ENCODE measurements at regions not wholly inside any gene's neighbourhood (a gene's known extent, or its start where the extent isn't known, plus 50 kb on each side); places are given as distances from the start of the nearest gene placed in this dataset.
"Not testable (repeated sequence)": the region's sequence is repeated elsewhere in the genome, so short reads cannot be mapped to it uniquely, and the experiment has no call there.

- DNase-seq (ENCODE audit: low read depth), result not testable (repeated sequence)
Observed at GRCh38 chr17:6373599-6373998, 61.3 kb downstream of the AIPL1 start.

- peak; percentile 12 for DNase-seq (ENCODE audit: low read depth)
Observed at GRCh38 chr17:6366221-6366666, 68.7 kb downstream of the AIPL1 start.

- DNase-seq (ENCODE audit: low read depth), result peak; percentile 63
Observed at GRCh38 chr17:6365200-6365943, 69.5 kb downstream of the AIPL1 start.

- peak; percentile 17 for DNase-seq (ENCODE audit: low read depth)
Observed at GRCh38 chr17:6361733-6362132, 73.2 kb downstream of the AIPL1 start.

- no peak for DNase-seq (ENCODE audit: low read depth)
Observed at GRCh38 chr17:6358131-6358530, 76.8 kb downstream of the AIPL1 start.

- no peak for DNase-seq (ENCODE audit: low read depth)
Observed at GRCh38 chr17:6356562-6356961, 78.4 kb downstream of the AIPL1 start.

- DNase-seq (ENCODE audit: low read depth), result no peak
Observed at GRCh38 chr17:6355196-6355595, 79.7 kb downstream of the AIPL1 start.

- no peak for DNase-seq (ENCODE audit: low read depth)
Observed at GRCh38 chr17:6352801-6353560, 81.9 kb downstream of the AIPL1 start.

DNA sequence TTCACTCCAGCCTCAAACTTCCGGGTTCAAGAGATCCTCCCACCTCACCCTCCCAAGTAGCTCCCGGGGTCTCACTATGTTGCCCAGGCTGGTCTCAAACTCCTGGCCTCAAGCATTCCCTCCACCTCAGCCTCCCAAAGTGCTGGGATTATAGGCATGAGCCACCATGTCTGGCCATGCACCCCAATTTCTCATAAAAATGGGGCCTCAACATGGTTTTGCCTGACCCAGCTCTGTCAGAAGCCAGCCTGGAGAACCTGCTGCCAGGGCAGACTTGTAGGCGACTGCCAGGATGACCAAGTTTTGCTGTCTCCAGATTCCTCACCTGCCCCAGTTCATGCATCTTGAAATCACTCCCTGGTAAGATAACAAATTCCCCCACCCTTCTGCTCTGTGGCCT is 82.9 kb downstream of the AIPL1 start:
- DNase-seq (ENCODE audit: low read depth), result no peak

DNA sequence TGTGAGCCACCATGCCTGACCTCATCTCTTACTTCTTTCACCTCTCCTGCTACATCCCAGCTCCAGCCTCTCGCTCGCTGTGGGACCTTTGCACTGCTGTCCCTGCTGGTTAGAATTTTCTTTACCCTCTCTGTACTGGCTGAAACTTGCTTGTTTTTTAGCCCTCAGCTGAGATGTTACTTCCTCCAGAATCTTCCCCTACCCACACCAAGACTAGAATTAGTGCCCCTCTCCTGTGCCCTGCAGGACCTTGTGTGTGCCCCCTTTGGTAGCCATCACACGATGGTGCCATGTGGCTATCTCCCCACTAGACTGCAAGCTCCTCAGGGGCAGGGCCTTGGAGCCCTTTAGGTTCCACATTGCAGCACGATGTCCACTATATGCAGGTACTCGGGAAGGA is 84.1 kb downstream of the AIPL1 start:
- DNase-seq (ENCODE audit: low read depth), result no peak

DNA sequence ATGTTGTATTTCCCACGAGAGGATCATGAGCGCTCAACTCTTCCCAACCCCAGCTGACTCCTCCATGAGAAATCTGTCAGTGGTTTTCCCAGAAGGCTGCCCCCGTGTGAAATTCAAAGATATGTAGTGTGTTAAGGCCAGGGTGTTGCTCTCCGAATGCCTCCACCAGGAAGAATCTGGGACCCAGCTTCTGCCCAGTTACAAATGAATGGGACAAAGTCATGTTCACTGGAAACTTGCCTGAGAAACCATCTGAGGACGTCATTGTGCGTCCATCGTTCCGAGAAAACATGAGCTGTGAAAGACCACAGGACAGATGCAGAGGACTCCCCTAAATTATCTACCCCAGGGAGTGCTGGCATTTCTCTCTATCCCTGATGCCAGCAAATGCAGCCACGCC is 86.0 kb downstream of the AIPL1 start:
- DNase-seq (ENCODE audit: low read depth), result no peak

DNA sequence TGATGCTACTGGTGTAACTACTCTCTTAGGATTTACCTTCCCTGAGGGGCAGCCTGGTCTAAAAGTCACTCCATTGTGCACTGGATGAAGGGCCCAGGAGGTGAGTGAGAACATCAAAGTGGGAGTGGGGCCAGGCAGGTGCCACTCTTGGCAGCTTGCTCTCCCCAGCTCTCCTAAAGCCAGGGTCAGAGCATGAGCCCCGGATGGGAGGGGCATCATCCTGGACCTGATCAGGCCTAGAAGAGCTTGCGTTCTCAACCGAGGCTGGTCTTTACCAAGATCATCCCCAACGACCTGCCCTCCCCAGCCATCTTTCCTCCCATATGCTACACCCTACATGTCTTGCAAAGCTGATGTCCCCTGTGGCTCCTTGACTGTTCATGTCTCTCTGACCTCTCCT is 87.1 kb downstream of the AIPL1 start:
- no peak for DNase-seq (ENCODE audit: low read depth)

GRCh38 chr17:6346986-6347385 is 87.9 kb downstream of the AIPL1 start:
- DNase-seq (ENCODE audit: low read depth), result no peak

DNA sequence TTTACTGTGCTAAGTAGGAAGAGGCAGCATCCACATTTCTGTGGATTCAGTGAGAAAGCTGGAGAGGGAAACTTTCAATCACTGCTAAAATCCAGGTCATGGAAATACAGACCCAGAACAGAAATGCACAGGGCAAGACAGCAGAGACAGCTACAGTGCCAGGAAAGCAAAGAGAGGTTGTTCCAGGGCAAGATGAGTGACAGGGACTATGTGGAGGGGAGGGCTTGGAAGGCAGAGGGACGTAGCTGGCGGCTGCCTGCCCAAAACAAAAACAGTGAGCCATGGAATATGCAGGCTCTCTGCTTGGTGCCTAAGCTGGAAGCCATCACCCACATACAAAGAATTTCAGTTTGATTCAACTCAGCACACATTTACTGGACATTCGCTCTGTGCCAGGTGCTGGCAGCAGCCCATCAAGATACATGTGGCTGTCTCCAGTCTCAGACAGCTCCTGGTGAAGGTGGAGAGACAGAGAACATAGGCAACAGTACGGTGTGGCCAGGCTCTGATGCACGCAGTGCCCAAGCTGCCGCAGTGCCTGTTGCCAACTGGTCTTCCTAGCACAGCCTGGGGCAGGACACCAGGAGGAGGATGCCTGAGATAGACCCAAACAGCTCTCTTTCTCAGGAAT is 88.7 kb downstream of the AIPL1 start:
- DNase-seq (ENCODE audit: low read depth), result no peak

DNA sequence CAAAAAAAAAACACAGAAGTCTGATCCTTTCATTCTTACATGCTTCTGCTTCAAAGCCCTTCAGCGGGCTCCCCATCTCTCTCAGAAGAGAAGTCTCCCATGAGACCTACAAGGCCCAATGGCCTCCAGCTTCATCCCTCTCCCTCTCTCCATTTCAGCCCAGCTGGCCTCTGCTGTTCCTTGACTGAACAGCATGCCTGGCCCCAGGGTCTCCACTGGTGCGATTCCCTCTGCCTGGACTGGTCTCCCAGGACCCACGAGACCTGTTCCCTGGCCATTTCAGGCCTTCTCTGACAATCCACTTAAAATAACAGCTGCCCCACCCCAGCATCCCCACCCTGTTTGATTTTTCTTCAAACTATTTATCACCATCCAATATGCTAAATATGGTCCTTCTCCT is 91.2 kb downstream of the AIPL1 start:
- DNase-seq (ENCODE audit: low read depth), result no peak

DNA sequence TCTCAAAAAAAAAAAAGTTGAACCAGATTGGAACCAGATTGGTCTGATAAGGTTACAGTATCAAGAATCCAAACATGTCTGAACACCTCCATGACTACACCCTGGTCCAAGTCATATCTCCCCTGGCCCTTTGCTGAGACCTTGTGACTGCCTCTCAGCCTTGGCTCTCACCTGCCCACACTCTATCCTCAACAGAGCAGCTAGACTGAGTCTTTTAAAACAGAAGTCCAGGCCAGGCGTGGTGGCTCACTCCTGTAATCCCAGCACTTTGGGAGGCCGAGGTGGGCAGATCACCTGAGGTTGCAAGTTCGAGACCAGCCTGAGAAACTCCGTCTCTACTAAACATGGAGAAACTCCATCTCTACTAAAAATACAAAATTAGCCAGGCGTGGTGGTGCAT is 91.7 kb downstream of the AIPL1 start:
- DNase-seq (ENCODE audit: low read depth), result no peak

- no peak for DNase-seq (ENCODE audit: low read depth)
Observed at GRCh38 chr17:6340708-6341107, 94.2 kb downstream of the AIPL1 start.

- no peak for DNase-seq (ENCODE audit: low read depth)
Observed at GRCh38 chr17:6334386-6334785, 100.5 kb downstream of the AIPL1 start.

- DNase-seq (ENCODE audit: low read depth), result no peak
Observed at GRCh38 chr17:6330936-6331335, 104.0 kb downstream of the AIPL1 start.

- DNase-seq (ENCODE audit: low read depth), result no peak
Observed at GRCh38 chr17:6328279-6328678, 106.6 kb downstream of the AIPL1 start.

GRCh38 chr17:6327007-6327406 is 107.9 kb downstream of the AIPL1 start:
- DNase-seq (ENCODE audit: low read depth), result no peak

DNA sequence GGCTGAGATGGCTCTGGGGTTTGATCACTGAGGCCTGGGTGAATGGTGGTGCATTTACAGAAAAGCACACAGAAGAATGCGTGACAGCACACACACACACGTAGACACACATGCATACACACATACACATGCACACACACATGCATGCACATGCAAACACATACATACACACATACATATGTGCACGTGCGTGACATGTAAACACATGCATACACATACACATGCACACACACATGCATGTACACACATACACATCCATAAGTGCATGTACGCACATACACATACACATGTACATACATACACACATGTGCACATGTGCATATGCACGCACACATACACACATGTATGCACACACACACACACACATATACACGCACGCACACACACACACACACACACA is 108.4 kb downstream of the AIPL1 start:
- no peak for DNase-seq (ENCODE audit: low read depth)

- DNase-seq (ENCODE audit: low read depth), result no peak
Observed at GRCh38 chr17:6325741-6326140, 109.2 kb downstream of the AIPL1 start.

Data from iris pigment epithelial cell (primary cell).